GM12874 (cell line): ENCODE measurements at regions not wholly inside any gene's neighbourhood (a gene's known extent, or its start where the extent isn't known, plus 50 kb on each side); places are given as distances from the start of the nearest gene placed in this dataset.

Experiments used
- CTCF ChIP-seq: IDR thresholded peaks from 2 replicates; pipeline ENCODE4 v1.5.1; 2011; ENCODE audit warnings: low read depth, mild to moderate bottlenecking, control low read depth, low read length, moderate library complexity; ENCODE audit not compliant: insufficient read depth

GRCh38 chr2:131641414-131642206 is 113.9 kb downstream of the CCDC74A start:
- no peak for TF ChIP-seq CTCF

GRCh38 chr2:131645177-131645765 is 117.6 kb downstream of the CCDC74A start:
- no peak for TF ChIP-seq CTCF

DNA sequence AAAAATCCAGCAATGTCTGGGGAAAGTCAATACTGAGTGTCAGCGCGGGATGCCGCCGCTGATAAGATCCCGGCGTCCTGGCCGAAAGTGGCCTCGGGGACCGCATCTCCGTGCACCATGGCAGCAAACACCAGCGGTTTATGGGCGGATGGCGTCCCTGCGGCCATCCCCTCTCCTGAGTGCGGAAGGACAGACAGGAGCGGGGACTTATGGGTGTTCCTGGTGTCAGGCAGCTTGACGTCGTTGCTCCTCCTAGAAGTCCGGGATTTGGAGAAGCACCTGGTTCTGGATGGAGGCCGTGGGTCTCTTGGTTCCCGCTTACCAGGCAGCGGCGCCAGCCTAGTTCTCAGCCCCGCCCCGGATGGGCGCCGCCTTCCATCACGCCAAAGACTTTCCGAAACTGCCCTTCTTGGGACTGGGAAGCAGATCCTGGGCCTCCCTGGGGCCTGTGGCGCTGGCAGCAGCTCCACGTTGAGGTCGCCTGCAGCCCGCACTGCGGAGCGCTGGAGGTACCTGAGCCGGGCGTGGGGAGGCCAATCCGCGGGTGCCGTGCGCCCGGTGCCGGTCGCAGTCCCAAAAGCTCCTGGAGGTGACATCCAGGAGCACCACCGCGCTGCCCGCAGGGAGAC is 119.1 kb downstream of the CCDC74A start:
- no peak for TF ChIP-seq CTCF

DNA sequence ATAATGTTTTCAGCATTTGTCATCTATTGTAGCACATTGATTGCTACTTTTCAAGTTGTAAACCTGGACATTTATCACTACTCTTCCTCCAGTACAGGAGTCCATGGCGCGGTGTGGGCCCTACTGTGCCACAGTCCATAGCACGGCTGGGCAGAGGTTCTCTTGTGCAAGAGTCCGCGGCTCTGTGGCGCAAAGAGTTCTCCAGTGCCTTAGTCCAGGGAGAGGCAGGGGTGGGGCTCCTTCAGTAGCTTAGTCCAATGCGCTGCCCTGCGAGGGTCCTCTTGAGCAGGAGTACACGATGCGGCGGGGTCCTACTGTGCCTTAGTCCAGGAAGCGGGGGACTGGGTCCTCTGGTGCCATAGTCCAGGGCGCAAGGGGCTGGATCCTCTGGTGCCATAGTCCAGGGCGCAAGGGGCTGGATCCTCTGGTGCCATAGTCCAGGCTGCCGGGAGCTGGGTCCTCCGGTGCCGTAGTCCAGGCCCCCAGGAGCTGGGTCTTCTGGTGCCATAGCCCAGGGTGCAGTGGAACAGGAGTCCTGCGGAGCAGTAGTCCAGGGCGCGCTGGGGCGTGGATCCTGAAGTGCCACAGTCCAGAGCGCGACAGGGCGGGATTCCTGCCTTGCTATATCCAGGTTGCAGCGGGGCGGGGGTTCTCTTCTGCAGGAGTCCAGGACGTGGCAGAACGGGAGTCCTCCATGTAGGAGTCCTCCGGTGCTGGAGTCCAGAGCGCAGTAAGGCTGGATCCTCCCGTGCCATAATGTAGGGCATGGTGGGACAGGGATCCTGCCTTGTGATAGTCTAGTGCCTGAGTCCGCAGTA is 129.3 kb downstream of the CCDC74A start:
- TF ChIP-seq CTCF, result no peak

DNA sequence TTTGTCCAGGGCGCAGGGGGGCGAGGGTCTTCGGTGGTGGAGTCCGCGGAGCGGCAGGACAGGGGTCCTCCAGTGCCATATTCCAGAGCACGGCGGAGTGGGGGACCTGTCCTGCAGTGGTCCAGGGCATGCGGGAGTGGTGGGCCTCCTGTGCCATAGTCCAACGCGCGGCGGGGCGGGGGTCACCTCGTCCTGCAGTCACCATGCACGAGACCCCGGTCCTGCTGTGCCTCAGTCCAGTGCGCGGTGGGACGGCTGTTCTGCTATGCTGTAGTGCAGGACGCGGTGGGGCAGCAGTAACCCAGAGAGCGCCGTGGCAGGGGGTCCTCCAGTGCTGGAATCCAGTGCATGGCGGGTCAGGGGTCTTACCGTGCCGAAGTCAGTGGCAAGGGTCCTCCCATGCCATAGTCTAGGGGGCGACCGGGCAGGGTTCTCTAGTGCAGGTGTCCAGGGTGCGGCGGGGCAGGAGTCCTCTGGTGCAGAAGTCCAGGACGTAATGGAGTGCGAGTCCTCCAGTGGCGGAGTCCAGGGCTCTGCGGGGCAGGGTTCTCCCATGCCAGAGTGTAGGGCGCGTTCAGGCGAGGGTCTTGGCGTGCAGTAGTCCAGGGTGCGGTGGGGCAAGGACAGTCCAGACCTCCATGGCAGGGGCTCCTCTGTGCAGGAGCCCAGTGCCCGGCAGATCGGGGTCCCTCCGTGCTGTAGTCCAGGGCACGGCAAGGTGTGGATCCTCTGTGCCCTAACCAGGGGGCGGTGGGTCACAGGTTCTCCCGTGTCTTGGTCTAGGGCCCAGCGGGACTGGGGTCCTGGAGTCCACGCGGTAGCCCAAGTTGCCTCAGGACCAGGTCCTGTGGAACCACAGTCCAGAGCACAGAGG is 130.4 kb downstream of the CCDC74A start:
- no peak for TF ChIP-seq CTCF

- no peak for TF ChIP-seq CTCF
Measured at GRCh38 chr2:131658769-131659131, 131.1 kb downstream of the CCDC74A start.
